NCI-H1417 (cell line): ENCODE measurements at regions not wholly inside any gene's neighbourhood (a gene's known extent, or its start where the extent isn't known, plus 50 kb on each side); places are given as distances from the start of the nearest gene placed in this dataset.

Experiments used
- DNase-seq, 3 experiments: peaks; one replicate each; lab custom pipeline; 2025; lab: John Stamatoyannopoulos, UW

GRCh38 chr13:29955137-29955650, 104.8 kb upstream of the UBL3 start:
- no peak for DNase-seq

DNA sequence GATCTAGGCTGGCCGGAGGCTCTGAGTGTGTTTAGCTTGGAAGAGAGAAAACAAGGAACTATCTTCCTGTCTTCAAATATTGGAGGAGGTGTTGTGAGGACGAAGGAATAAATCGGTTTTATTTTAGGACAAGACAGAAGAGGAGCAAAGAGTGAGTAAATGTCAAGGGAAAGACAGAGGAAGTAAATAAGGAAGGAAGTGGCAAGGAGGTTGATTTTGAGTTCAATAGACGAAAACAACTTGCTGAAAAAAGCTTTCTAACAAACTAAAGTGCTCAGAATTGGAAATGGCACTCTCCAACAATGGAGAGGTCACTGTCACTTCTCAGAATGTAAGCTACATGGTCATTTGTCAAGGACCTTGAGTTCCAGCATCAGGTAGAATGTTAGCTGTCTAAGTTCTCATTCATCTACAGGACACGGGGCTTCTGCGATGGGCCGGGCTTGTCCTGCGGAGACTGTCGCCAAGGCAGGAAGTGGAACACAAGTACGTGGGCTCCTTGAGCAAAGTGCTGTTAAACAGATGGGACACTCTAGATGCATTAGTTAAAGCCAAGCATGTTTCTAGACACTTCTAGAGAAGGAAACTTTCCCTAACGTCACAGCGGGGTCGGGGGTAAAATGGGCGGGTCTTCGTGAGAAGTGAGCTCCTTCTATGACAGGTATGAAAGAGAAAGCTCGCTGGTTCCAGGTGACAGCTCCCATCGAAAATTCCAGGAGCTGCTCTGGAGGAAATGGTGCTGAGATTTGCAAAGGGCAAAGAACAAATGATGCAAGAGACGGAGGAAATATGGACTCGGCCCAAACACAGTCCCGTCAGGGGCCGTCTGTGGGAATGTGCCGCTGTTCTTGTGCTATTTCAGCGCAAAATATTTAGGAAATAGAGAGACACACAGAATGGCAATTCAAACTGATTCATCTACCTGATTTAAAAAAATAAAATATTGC, 103.9 kb upstream of the UBL3 start:
- no peak for DNase-seq

DNA sequence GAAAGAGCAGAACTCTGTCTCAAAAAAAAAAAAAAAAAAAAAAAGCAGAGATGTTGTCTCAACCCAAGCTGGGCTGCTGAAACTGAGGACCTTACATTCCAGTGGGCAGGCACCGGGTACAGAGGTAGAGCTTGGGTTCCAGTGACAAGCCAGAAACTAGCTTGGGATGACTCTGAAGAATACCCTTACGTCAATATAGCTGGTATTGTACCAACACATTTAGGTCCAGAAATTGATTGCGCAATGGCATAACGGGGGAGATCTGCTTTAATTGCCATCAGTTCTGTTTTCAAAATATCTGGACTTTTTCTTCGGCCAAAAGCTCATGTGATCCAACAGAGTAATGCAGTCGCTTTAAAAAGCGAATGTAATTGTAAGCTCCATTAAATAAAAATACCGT, 103.1 kb upstream of the UBL3 start:
- DNase-seq: no peak

- DNase-seq: no peak
Observed at GRCh38 chr13:29952245-29952644, 101.8 kb upstream of the UBL3 start.

DNA sequence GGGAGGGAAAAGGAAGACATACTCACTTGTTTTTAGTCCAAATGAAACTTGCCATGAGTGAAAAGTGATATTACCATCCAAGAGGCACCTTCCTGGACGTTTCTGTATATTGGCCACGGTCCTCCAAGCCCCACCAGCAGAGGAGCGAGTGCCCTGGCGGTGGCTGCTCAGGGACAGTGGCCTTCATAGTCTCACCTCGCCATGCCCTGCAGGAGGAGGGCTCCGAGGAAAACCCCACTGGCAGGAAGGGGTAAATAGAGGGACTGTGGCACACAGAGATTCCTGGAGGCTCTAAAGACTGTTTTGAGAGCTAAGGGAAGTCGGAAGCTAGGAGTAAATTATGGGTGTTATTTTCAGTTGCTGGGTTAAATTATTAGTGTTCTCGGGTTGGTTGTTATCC, 98.4 kb upstream of the UBL3 start:
- DNase-seq: no peak

DNA sequence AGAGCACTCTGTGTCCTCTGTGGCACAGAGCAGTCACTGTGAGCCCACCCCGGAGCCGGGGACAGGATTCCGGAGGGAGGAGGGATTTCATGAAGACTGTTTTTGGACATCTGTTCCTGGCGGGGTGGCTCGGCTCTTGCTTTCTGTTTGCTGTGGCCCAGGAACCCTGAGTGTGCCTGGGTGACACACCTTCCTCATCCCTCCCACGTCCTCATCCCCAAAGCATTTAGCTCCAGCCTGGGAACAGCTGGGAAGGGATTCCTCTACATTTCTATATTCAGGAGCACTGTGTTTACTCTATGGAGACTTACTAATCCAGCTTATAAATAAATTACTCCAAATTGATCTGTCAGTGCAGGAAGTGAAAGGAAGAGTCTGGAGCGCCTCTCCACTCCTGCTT, 97.8 kb upstream of the UBL3 start:
- DNase-seq: no peak

GRCh38 chr13:29947839-29948238, 97.4 kb upstream of the UBL3 start:
- no peak for DNase-seq

DNA sequence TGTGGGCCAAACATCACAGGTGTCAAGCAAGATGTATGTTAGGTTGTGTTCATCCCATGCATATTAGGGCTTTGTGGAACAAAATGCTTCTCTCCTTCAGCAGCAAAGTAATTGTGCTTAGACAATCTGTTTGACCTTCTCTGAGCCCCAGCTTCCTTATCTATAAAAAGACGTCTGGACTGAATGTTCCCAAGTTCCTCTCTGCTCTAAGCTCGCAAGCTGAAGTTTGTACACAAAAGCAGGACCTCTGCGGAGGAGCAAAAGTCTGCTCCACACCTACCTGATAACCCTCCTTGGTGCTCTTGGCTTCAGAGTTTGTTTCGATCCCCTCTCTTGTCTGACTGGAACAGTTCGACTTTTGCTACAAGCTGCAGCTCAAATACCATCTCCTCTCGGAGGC, 95.7 kb upstream of the UBL3 start:
- no peak for DNase-seq

DNA sequence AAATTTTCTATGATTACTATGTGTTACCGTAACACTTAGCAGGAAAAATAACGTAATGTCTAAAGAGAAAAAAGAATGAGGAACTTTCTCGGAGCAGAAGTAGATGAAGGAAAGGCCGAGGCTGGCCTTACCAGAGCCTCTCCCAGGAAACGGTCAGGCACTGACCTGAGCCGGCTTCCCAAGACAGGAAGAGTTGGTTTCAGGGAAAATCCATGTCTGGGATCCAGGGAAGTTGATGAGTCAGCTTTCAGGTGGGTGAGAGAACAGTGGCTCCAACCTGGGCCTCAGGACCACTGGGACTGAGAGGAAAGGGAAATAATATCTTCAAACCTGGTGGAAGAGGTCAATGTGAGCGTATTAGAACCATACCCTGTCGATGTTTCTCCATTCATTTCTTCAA, 93.3 kb upstream of the UBL3 start:
- DNase-seq: no peak

DNA sequence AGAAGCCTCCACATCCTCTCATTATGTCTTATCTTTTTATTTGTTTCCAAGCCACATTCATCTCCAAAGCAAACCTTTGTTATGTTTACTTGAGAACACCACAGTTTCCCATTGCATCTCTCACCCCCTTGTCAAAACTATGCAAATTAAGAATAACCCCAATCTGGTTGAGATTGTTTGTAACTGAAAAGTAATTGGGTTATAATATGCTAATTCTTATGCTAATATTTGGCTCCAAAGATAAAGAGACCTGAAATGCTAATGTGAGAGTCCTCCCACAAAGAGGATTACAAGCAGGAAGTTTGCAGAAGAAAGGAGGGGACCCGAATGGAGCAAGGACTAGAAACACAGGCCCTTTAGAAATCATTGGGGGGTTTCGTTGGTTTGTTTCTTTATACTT, 92.9 kb upstream of the UBL3 start:
- DNase-seq: no peak

DNA sequence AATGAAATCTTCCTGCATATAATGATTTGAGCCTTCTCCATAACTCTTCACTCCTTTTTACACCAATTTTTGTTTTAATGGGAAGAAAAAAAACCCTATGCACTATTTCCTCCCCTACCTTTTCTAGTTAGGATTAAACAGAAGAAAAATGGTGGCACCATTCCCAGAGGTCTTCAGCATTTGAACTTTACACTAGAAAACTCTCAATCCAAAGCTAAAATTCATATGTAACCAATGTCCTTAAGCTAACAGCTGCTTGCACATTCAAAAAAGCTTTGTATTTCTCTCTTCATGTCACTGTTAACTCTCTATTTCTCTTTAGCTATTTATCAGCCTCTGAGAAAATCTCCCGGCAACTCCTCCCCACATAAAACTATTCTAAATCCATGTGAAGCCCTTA, 90.3 kb upstream of the UBL3 start:
- no peak for DNase-seq

- DNase-seq: no peak
Observed at GRCh38 chr13:29939158-29939557, 88.7 kb upstream of the UBL3 start.

DNA sequence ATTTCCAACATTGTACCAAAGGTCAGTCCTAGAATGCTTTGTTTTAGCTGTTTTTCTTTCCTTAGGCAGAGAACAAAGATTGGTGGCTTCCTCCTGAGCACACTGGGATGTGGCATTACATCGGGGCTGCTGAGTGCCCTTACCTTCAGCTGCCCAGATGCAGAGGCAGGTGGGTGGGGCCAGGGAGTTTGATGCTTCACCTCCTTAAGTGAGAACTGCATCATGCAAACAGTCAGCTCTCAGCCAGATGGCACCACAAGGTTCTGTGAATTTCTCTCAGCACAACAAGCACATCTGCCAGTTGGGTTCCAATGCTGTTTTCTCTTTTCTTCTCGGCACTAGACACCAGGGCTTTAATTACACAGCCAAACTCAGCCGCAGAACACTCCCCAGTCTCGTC, 87.4 kb upstream of the UBL3 start:
- peak in 2 of 3 experiments; percentile 22 to 62 for DNase-seq

DNA sequence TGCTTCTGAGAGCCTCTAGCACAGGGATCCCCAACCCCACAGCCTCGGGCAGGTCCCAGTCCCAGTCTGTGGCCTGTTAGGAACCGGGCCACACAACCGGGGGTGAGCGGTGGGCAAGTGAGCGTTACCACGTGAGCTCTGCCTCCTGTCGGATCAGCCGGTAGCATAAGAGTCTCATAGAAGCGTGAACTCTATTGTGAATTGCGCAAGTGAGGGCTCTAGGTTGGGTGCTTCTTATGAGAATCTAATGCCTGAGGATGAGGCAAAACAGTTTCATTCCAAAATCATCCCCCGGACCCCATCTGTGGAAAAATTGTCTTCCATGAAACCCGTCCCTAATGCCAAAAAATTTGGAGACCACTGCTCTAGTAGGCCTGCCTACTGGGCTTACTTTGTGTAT, 87.0 kb upstream of the UBL3 start:
- DNase-seq: no peak

- DNase-seq: no peak
Observed at GRCh38 chr13:29936956-29937355, 86.5 kb upstream of the UBL3 start.

DNA sequence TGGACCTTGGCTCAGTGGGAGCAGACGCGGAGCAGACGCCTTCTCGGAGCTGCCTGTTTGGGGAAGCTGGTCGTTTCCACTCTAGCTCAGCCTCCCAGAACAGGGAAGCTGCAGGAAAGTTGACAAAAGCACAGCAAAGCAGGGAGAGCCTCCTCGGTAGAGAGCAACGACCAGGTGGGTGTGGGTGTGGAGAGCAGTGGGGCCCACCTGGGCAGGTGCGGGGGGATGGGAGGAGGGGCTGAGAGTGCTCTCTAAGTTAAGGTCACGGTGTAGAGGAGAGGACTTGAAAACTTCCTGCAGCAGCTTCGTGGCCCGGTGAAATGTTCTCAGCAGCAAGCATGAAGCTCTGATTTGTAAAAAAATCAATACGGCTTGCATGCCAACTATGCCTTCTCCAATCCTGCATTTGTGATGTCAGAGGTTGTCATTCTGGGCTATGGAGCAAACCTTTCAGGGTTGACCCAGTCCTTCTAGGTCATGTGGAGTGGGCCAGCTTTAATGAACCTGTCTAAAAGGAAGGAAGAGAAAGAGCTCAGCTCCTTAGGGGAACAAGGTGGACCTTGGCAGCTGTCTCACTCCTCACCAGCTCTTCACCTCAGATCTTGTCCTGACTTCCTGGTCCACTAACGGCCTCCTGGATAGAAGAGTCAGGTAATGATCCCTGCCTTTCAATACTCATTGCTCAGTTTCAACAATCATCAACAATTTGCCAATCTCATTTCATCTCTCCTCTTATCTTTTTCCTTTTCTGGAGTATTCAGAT, 85.8 kb upstream of the UBL3 start:
- DNase-seq: peak in 2 of 3 experiments; percentile 48 to 57

DNA sequence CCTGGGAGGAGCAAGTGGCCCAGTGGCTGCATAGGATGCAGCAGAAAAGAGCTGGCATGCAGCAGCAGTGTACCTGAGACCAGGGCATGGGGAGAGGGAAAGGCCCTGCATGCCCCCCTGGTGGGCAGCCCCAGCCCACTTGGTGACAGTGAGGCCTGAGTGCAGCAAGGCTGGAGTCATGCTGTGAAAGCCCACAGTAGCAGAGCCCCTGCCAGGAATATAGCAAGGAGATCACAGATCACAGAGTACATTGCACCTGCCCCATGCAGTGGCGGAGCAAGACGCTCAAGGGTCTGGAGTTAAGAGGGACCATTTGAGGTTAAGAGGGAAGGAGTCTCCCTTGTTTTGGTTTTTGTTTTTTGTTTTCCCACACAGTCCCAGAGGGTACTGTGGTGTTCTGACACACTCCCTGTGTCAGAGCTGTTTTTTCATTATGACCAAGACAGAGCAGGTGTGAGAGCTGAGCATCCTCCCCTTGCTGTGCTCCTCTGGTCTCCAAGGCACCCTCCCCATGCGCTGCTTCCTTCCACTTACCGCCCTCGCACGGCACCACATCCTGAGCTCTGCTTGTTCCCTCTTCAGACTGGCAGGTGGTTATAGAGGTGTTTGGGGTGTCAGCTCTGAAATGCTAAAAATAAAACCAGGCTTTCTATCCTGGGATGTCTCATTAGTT, 85.0 kb upstream of the UBL3 start:
- peak; percentile 56 to 85 (median 61) for DNase-seq

DNA sequence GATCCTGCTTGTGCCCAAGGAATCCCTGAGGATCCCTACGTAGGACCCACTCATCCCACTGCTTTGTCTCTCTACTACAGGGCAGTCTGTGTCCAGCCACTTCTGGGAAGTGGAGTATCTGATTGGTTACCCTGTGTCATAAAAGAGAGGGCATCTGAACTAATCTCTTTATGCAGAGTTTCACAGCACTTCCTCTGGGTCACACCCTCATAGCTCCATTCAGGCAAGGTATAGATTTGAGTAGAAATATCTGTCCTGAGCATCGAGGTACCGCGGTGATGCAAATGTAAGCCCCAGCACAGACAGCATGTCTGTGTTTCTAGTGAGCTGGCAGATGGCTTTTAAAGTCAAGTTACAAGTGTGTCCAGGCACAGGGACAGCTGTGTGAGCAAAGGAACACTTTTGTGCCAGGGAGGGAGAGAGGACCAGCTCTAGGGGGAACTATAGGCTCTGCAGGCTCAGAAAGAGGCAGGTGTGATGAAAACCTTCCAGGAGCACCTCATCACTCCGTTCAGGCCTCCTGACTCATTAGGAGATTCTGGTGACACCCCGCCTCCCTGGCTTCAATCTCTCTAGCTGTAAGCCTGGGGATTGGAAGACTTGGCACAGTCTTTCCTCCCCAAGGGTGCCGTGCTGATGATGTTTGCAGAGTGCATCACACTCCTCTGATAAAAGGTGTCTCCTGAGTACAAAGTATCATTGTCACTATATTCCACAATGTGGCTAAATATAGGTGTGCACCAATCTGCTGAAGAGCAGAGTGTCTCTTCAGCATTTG, 84.3 kb upstream of the UBL3 start:
- peak; percentile 38 to 66 (median 48) for DNase-seq

GRCh38 chr13:29933401-29933800, 83.0 kb upstream of the UBL3 start:
- no peak for DNase-seq

DNA sequence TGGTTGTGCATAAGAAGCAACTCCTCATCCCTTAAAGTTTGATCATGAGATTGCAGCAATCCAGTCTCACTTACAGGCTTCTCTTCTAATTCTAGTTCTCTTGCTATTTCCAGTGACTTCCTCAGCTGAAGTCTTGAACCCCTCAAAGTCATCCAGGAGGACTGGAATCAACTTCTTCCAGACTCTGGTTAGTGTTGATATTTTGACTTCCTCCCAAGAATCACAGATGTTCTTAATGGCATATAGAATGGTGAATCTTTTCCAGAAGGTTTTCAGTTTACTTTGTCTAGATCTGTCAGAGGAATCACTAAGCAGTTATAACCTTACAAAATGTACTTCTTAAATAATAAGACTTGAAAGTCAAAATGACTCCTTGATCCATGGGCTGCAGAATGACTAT, 81.3 kb upstream of the UBL3 start:
- no peak for DNase-seq

GRCh38 chr13:29929062-29929847, 78.8 kb upstream of the UBL3 start:
- no peak for DNase-seq
